NCI-H2107 (cell line): ENCODE measurements at regions not wholly inside any gene's neighbourhood (a gene's known extent, or its start where the extent isn't known, plus 50 kb on each side); places are given as distances from the start of the nearest gene placed in this dataset.
"Not testable (repeated sequence)": the region's sequence is repeated elsewhere in the genome, so short reads cannot be mapped to it uniquely, and the experiment has no call there.

Source experiments
- DNase-seq: peaks from one replicate; lab custom pipeline; 2025; lab: John Stamatoyannopoulos, UW

GRCh38 chr3:86794361-86795065, 196.4 kb downstream of the VGLL3 start:
- DNase-seq, result no peak

DNA sequence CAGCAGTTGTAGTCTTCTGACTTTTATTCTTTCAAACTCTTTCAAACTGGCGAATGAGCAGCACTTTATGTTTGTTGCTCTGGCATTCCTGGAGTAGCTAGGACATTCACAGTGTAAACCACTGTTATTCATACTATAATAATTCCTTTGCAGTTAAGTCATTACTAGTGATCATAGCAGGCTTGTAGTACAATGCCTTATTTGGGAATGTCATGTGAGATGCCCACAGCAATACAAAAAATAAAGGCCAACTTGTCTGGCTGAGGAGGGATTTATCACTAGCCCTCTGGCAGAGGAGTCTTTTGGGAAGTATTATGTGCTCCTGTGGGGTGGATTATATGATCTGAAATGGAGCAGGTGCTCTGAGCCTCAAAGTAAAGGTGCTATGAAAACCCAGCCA, 197.2 kb downstream of the VGLL3 start:
- DNase-seq, result no peak

GRCh38 chr3:86792316-86792715, 198.6 kb downstream of the VGLL3 start:
- DNase-seq, result no peak

DNA sequence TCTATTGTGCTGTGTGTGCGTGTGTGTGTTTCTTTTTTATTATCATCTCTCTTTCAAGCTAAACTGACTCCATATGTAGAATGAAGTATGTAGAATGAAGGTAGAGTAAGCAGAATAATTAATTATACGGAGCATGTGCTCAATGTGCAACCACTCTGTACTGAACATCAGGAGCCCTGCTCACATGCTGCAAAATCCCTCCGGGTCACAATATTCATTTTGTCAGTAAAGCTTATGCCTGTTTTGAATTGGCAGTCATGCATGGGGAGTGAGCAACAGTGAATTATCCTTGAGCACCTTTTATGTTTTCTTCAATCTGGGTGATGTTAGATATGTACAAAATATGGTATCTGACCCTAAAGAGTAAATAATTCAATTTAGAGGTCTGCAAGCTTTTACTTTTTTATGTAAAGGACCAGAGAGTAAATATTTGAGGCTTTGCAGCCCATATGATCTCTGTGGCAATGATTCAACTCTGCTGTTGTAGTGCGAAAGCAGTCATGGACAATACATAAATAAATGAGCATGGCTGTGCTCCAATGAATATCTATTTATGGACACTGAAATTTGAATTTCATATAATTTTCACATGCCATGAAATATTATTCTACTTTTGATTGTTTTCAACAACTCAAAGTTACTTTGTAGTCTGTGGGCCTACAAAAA, 199.9 kb downstream of the VGLL3 start:
- no peak for DNase-seq

DNA sequence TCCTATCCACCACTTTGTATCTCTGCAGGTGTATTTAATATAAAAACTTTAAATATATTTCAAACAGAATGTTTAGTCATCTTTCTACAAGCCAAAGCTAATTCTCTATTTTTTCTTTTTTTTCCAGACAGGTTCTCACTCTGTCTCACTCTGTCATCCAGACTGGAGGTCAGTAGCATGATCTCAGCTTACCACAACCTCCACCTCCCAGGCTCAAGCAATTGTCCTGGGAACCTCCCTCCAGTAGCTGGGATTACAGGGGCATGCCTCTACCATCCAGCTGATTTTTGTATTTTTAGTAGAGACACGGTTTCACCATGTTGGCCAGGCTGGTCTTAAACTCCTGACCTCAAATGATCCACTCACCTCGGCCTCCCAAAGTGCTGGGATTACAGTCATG, 202.6 kb downstream of the VGLL3 start:
- DNase-seq, result no peak

DNA sequence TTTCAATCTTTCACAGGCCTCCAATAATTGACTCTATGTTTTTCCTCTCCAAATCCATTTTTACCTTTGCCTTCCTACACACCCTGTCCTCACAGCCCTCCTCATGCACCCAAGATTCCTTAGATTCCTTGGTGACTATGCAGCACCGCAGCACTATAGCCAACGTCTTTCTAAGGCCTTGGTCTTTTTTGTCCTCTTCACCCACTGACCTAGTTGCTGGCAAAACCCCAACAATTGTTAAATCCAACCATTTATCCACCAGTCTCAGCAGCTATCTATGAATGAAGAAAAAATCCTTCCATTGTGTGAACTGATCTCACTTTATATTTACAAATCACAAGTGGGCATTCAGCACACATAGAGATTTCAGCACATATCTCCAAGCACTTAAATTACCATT, 203.9 kb downstream of the VGLL3 start:
- DNase-seq, result no peak

DNA sequence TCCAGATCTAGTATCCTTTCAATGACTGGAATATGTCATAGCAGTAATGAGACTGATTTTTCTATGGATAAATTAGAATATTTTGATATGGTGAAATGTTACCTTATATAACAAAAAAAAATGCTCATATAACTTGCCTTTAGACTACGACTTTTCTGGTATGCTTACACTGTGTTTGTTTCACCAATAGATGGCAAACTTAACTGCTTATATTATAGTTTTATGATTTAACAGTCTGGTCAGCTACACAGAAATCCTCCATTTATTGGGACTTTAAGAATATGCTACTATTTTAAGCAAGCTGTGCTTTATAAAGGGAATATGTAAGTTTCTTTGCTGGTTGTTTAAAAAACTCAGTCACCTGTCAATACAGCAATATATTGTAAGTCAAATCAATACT, 205.6 kb downstream of the VGLL3 start:
- DNase-seq, result no peak

GRCh38 chr3:86782866-86783265, 208.1 kb downstream of the VGLL3 start:
- no peak for DNase-seq

- DNase-seq, result no peak
Observed at GRCh38 chr3:86782286-86782685, 208.7 kb downstream of the VGLL3 start.

DNA sequence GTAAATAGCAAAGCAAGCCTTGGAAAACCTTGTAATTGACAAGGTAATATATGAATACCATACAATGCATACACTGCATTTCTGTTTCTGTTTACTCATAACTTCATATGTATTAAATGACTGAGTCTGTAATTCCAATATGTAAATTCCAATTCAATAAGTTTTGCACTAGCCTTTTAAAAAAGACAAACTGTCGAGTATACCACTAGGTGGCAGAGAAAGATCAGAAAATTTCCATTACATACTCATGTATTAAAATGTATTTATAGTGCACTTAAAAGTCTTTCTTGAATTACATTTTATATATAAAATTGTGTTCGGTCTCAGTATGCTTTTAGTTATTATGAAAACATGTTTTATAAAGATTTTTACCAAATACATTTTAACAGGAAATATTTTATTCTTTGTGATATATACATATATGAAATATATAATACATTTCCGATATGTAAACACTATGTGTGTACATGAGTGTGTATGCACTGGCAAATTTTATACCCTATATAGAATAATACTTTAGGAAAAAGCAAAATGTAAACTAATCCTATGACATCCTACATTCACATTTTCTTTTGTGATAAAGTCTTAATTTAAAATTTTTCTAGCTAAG, 216.8 kb downstream of the VGLL3 start:
- peak; percentile 13 for DNase-seq

- DNase-seq, result no peak
Observed at GRCh38 chr3:86772699-86773098, 218.2 kb downstream of the VGLL3 start.

GRCh38 chr3:86771741-86772512, 219.0 kb downstream of the VGLL3 start:
- no peak for DNase-seq

DNA sequence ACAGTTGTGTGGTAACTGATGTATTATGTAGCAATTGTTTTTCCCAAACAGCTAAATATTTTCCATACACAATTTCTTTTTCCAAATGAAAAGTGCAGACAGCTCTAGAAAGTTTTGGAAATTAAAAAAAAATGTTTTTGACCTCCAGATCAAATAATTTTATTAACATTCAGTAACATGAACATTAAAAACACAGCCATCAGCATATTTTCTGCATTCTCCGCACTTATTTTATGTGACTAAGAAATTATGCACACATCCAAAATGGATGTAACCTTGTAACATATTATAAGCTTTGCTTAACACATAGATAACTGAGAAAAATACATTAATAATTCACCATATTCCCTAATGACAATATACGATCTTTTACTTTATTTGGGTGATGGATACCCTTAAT, 224.6 kb downstream of the VGLL3 start:
- no peak for DNase-seq

DNA sequence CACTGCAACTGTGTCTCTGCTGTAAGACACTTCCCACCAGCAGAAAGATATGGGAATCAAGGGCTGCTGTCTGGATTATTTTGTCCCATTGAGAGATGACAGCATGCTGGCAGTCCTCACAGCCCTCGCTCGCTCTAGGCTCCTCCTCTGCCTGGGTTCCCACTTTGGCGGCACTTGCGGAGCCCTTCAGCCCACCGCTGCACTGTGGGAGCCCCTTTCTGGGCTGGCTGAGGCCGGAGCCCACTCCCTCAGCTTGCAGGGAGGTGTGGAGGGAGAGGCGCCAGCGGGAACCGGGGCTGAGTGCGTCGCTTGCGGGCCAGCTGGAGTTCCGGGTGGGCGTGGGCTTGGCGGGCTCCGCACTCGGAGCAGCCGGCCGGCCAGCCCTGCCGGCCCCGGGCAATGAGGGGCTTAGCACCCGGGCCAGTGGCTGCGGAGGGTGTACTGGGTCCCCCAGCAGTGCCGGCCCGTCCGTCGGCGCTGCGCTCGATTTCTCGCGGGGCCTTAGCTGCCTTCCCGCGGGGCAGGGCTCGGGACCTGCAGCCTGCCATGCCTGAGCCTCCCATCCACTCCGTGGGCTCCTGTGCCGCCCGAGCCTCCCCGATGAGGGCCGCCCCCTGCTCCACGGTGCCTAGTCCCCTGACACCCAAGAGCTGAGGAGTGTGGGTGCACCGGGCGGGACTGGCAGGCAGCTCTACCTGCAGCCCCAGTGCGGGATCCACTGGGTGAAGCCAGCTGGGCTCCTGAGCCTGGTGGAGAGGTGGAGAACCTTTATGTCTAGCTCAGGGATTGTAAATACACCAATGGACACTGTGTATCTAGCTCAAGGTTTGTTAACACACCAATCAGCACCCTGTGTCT, 233.4 kb downstream of the VGLL3 start:
- not testable (repeated sequence) for DNase-seq

GRCh38 chr3:86748015-86748414, 242.9 kb downstream of the VGLL3 start:
- DNase-seq, result no peak

DNA sequence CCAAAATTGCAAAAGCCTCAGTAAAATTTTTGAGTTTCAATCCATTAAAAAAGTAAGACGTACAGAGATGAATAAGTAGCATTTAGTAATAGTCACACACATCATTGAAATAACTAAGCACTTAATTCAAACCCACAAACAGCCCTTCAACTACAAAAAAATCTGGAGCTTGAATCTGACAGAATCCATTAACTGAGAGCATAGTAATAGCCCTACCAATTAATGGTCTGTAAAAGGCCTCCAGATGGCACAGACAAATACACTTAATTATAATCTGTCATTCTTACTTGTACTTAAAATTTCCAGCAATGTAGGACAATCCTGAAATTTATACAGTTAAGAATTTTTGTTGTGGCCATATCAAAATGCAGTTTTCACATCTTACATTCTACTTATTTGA, 246.9 kb downstream of the VGLL3 start:
- DNase-seq, result no peak

DNA sequence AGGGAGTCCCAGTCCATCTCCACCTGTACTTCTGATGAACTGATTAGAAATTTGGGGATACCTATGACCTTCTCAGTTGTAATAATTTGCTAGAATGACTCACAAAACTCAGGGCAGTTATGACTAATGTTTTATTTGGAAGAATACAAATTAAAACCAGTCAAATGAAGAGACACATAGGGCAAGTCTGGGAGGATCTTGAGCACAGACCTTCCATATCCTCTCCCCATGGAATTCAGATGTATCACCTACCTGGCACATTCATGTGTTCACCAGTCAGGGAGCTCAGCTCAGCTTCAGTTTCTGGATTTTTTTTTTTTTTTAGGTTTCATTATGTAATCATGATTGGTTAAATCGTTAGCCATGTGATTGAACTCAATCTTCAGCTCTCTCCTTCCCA, 247.7 kb downstream of the VGLL3 start:
- no peak for DNase-seq

DNA sequence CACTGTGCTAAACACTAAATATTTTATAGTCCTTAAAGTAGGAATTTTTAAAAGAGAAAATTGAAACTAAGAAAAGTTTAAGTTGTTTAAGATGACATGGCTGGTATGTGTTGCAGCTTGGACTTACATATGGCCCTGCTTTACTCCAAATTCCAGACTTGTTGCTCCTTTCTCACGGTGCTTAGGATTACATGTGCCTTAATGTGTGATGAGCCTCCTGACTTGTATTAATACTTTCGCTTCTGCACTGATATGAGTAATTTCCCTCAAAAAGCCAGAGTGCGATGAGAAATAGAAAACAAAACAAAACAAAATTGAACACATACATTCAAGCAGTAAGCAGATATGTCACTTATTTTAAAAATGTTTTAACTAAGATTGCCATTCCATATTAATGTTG, 250.2 kb downstream of the VGLL3 start:
- DNase-seq, result no peak

DNA sequence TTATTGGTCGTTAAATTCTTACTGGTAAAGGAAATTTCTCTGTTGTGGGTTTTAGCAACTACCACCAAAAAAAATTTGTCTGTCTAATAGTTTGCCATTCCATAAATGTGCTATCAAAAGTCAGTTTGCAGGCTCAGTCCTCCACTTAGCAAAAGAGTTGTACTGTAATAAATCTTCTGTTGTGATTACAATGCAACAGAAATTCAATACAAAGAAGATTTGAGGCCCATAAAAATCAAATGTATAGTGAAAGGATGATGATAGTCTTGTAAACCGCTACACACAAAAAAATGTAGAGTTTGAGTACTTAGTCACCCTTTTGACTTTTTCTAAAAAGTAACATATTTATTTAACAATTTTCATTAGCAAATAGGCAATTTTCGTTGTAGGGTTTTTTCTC, 251.7 kb downstream of the VGLL3 start:
- no peak for DNase-seq

DNA sequence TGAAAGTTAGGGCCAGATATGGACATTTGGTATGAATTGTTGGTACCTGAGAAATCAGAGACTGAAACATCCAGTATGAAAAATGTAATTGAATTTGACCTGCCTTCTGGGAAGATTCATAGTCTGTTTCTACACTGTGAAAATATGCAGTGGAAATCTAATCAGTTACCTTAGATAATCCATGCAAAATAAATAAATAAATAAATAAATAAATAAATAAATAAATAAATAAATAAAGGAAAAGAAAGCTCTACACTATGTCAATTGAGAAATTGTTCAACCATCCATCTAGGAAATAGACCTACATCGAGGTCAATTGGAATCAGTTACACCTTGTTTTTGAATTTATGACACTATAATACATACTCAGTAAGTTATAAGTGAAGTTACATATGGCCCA, 252.3 kb downstream of the VGLL3 start:
- DNase-seq, result no peak

- no peak for DNase-seq
Observed at GRCh38 chr3:86737517-86737916, 253.4 kb downstream of the VGLL3 start.

DNA sequence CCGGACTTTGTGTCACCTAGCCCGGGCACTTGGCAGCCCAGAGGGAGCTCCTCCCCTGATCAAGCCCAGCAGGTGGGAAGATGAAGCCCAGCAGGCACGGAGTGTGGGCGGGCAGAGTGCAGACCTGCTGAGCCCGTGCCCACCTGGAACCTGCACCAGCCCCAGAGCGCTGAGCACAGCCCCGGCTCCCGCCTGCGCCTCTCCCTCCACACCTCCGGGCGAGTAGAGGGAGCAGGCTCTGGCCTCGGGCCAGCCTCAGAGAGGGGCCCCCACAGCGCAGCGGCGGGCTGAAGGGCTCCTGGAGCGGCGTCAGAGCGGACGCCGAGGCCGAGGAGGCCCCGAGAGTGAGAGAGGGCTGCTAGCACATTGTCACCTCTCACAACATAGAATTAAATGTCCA, 257.7 kb downstream of the VGLL3 start:
- DNase-seq, result no peak
